ENCODE measurements at regions not wholly inside any gene's neighbourhood (a gene's known extent, or its start where the extent isn't known, plus 50 kb on each side); places are given as distances from the start of the nearest gene placed in this dataset.

DNA sequence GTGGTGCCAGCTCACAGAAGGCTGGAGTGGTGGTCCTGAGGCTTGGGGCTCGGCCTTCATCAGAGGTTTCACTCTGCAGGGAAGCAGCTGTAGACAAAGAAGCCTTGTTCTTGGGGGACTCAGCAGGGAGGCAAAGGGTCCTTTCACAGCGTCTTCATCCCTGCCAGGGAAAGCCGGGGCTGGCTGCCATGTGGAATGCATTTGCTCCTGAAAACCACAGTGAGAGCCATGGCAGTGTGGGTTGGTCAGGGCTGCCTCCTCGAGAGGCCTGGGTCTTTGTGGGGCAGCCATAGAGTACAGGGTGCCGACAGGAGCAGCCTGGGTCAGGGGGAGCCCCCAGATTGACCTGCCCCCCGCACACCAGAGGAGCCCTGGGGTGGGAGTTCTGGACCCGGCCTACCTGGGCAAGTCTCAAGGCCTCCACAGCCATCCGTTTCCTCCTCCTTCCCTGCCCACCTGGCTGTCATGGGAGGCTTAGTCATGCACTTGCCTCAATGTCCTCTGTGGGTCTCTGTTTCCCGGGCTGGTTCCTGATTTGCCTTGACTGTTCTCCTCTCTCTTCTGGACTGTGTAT, 144.0 kb downstream of the CDC5L start:
- DNase-seq: peak; percentile 48

DNA sequence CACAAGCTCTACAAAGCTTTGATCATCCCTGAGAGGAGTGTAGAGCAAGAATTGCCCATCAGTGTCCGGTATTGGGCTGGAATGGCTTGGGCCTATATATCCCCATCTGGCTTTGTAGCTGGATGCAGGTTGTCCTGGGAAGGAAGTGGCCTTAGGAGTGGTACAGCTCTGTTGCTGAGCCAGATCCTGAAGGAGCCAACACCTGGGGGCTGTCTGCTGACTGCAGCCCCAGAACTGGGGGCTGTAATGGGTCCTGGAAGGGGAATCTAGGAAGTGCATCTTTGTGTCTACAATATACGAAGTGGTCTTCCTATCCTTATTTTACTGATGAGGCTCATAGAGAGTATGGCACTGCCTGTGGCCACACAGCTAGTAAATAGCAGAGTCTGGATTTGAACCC, 145.9 kb downstream of the CDC5L start:
- no peak for DNase-seq

DNA sequence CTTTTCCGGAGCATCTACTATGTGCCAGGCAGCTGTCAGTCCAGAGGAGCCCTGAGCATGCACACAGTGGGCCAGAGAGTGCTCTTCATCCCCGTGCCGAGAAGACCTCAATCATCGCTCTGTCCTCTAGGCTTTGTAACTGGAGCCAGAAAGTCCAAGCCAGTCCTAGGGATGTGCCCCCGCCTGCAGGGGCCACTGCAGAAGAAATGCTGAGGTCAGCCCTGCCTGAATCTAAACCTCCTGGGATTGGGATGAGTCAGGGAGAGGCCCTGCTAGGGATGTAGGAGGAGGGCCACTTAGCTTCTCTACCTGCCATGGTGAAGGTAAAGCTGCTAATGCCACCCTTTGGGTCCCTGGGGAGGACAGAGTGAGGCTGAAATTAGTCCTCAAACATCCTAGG, 146.8 kb downstream of the CDC5L start:
- DNase-seq: no peak

DNA sequence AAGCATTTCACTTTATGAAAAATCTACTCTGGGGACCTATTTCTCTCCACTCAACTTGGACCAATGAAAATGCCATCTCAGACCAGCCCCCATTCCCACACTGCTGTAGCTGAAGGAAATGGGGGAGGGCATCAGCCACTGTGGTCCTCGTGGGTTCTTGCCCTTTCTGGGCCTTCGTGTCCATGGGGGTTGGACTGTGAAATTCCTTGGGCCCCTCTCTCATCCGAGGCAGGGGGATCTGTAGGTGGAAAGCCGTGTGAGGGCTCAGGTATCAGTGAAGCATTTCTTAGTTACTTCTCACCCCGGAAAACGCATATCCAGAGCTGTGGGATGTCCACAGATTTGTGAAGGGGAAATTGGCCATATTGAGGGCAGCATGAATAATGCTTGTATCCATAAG, 147.9 kb downstream of the CDC5L start:
- no peak for DNase-seq

DNA sequence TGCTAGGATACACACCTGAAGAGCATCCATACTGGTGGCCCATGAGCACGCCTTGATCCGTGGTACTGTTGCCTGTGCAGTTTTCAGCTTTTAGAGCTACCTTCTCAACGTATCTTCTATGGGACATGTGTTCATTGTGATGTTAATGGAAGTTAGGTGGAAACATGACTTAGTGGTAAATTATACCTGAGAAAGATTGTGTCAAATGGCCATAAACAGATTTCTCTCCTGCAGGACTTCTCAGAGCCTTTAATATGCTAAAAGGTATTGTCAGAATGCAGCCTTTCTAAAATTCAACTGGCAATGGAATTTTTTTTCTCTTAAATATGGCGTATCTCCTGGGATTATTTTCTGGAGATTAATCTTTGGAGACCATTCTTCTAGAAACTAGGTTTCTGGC, 148.5 kb downstream of the CDC5L start:
- DNase-seq: no peak

DNA sequence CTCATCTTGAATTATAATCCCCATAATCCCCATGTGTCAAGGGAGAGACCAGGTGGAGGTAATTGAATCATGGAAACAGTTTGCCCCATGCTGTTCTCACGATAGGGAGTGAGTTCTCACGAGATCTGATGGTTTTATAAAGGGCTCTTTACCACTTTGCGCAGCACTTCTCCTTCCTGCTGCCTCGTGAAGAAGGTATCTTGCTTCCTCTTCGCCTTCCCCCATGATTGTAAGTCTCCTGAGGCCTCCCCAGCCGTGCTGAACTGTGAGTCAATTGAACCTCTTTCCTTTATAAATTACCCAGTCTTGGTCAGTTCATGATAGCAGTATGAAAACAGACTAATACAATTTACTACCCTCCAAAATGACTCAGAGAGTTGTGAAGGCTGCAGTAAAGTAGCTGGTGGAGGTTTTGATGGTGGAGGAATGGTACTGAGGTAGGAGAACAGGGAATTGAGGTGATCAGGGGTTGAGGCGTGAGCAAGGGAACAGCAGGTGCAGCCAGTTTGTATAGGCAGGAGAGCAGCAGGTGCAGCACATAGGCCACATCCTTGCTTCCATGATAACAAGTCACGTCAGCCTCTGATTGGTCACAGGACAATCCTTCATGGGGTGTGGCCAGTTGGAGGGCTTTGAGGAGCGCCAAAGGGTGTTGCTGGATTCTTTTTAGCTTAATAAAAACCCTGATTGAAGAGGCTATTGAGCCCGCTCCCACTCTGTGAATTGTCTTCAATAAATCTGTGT, 150.0 kb downstream of the CDC5L start:
- no peak for DNase-seq

DNA sequence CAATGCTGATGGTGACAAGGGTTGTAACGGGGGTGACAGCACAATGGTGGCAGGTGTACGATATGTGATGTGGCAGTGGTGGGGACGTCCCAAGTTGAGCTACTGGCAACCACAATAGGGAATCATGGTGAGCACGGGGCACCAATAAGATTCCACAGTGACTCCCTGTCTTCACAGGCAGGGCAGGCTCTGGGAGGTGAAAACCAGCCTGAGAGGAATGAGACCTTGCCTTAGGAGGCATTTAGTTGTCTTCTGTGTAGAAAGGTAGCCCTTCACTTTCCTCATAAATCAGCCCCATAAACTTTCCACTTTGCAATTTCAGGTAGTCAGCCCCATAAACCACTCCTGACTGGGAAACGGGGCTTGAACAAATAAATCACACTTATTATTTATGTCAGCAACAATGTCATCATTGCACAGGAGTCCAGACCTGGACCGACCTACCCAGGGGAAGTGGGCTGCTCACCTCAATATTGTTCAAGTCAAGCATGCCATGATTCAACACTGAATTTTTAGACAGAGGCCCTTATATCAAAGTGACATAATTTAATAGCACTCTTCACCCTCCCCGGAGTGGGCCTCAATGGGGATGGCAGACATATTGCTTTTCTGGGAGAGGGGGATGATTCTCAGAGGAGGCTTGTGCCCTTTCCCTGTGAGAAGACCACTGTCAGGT, 150.8 kb downstream of the CDC5L start:
- no peak for DNase-seq

DNA sequence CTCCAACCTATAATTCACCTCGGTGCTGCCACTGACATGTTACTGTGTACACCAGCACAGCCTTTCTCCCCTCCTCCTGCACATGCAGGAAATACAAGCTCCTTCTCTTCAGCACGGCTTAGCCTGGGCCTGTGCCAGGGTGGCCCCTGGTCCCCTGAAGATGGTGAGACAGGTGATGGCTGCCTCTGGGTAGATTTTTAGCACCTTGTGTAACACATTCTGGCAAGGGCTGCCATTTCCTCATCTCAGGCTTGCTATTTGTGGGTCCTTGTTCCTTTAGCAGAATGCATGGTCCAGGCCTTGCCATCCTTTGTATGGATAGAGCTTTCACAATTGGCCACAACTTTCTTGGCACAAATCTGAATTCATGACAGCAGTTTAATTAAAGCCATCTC, 151.3 kb downstream of the CDC5L start:
- no peak for DNase-seq

DNA sequence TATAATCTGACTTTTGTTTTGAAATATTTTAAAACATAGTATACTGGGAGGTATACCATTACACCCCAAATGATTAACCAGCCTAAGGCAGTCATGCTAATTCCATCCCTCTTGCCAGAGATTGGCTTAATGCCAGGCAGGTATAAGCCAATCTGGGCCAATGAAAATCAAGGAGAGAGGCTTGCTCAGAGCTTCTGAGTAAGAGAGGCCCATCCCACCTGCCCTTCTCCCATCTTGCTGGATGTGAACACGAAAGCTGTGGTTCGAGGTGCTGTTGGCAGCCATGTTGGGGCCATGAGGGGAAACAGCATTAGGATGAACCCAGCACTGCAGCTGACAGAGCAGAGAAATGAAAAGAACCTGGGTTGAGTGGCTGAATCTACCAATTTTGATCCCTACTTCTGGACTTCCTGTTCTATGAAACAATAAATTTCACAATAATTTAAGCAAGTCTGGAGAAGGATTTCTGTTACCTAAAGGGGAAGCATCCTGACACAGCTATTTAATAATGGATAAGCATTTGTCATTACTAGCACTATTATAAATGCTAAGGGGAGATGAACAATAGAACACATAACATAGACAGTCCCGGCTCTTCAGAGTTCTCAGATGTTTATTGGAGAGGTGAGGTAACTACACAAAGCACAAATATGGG, 152.3 kb downstream of the CDC5L start:
- DNase-seq: no peak

DNA sequence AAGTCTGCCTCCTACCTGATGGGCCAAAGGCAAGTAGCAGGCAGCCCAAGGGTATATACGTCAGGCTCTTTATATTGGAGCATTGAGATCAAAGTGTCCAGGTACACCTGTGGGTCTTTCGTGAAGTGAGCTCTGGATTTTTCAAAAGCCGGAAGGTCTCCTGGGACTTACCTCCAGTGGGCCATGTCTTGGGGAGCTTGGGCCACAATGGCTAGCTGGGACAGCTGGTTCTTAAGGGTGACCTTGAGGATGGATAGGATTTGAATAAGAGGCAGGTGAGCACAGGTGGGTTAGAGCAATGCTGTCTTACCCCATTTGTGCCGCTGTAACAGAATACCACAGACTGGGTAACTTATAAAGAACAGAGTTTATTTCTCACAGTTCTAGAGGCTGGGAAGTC, 153.4 kb downstream of the CDC5L start:
- no peak for DNase-seq

DNA sequence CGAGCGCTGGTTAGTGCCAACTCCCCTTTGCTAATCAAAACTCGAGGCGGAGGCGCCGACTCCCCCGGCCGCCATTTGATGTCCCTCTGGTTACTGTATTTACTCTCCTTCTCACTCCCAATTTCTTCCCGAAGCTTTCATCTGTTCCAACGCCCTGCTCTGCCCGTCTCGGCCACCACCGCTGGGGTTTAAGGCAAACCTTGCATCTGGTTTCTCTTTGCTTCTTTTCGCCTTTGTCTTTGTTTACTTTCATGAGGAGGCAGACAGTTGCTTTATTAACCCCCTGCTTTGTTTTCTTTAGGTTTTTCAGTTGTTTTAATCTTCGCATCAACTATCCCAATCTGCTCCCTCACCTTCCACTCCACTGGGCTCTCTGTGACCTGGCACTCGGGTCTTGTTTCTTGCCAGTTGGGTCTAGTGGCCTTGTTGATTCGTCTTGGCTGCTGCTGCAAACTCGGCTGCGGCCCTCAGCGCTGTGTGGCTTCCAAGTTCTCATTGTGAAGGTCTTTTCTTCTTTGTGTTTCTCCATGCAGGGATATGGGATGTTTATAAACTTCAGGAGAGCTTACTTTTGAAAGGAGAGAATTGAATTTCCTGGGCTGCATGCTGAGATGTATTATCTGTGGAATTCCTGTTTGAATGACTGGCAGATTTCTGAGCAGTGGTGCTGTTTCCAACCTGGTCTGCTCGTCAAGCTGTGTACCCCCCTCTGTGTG, 155.1 kb downstream of the CDC5L start:
- no peak for DNase-seq

DNA sequence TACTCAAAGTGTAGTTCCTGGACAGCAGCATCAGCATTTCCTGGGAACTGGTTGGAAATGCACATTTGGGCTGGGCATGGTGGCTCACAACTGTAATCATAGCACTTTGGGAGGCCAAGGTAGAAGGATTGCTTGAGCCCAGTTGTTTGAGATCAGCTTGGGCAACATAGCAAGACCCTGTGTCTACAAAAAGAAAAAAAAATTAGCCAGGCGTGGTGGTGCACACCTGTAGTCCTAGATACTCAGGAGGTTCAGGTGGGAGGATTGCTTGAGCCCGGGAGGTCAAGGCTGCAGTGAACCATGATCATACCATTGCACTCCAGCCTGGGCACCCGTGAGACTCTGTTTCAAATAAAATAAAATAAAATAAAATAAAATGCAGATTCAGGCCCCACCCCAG, 156.2 kb downstream of the CDC5L start:
- no peak for DNase-seq

DNA sequence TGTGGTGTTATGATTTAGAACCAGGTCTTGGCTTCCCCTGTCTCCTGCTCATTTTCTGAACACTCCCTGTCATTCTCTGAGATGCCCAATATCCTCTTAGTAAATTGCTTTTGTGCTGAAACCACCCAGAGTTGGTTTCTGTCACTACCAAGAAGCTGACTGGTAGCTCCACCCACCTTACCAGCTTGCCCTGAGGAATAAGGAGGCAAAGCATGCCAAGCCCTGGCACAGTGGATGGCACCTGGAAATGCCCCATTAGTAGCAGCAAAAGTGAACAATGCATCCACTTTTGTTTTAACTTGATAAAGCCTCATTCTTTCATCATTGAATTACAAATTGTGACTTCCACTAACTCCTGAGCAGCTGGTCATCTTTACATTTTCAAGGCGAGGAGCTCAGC, 157.7 kb downstream of the CDC5L start:
- DNase-seq: no peak

DNA sequence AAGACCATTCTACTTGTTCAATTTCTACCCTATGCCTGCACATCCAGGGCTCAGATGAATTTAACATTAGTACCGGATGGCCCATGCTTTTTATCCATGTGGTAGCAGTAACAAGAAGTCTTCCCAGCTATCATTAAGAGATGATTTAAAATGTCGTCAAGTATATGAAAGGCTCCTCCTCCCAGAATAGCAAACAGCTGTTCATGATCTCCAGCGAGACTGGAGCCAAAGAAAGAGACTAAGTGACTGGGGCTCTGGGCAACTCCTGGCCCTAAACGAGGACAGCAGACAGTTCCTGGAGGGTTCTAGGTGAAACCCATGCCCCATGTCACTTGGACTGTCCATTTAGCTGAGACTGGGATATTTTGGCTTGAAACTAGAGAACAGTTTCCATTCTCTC, 160.8 kb downstream of the CDC5L start:
- DNase-seq: no peak

DNA sequence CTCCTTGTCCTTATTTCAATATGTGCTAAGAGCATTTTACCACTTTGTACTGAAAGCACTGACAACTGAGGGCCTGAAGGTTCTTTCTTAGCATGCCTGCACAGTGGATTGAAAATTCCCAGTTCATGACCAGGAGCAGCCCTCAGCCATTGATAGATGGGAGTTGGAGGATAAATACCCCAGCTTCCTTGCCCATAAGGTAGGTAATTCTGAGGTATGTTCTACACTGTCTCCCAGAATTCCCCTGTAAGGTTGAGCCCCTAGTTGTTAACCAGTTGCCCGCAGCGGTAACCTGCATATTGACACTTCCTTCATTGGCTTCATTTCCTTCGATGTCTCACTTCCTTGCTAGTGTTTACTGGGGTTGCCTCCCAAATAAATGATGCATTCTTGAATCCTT, 162.0 kb downstream of the CDC5L start:
- DNase-seq: no peak

DNA sequence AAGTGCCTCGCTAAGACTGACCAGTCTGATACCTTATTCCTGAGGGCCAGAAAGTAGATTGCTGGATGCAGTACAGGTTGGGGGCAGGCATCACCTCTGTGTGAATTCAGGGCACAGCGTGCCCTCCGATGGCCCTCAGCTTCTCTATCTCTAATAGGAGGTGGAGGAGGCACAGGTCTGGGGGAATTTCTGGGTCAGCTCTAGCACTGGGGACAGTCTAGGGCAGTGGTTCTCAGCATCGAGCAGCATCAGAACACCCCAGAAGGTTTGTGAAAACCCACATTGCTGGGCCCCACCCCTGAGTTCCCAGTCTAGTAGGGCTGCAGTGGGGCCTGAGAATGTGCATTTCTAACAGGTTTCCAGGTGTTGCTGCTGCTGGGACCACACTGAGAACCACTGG, 166.7 kb downstream of the CDC5L start:
- DNase-seq: no peak

DNA sequence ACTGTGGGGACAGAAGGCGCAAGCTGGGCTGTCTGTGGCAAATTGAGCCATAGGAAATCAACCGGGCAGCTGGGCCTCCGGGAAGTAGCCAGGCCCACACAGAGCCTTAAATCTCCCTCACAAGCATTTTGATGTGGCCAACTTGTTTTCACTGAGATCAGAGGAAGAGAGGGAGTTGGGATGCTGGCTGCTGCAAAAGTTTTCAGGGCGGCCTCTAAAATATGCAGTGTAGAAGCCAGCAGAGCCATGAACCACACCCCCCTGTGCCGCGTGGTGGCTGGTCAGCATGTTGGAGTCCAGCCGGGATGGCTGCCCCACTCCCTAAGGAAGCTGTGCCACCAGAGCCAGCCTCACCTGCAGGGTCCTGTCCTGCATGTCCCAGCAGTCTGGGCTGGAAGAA, 167.4 kb downstream of the CDC5L start:
- peak; percentile 37 for DNase-seq

DNA sequence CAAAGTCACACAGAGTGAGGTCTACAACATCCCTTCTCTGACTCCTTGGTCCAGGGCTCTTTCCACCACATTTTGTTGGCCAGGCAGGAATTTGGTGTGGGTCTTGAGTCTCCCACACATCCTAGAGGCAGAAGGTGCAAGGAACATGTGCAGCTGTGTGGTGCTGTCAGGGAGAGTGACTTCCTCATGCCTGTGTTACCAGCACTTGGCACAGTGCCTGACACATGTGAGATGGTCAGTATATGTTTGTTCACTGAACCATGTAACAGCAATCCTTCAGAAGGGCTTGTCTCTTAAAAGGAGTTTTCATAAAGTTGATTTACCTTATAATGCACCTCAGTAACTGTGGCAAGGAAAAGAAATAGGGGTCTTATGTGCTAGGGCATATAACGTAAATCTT, 168.5 kb downstream of the CDC5L start:
- no peak for DNase-seq

DNA sequence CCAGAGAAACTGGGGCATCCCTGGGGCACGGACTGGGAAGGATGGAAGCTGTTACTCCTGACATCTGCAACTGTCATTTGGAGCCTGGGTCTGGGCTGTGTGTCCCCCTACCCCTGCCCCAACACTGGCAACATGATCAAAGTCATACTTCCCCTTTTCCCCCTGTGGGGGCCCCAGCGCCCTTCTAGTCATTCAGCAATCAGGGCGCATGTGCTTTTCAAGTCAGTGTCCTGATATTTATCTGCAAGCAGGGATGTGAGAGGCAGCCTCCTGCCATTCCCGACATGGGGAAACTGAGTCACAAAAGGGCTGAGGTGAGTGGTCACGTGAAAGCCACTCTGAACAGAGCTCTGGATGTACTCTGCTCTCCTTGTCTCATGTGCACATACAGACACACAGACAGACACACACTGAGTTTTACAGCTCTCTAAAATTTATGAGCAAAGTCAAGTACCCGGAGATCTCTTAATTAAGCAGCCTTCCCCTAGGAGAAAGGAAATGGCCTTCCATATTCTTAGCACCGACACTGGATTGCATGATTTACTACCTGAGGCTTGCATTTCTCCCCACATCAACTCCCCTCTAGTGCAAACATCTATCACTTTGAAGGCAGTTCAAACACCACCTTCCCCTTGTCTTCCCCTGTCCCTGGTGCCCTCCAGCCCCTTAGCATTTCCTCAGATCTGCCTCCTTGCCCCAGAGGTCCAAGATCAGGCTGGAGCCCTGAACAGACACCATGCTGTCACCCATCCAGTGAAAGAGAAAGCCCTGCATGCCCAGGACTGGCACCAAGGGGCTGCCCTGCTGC, 170.7 kb downstream of the CDC5L start:
- DNase-seq: no peak

DNA sequence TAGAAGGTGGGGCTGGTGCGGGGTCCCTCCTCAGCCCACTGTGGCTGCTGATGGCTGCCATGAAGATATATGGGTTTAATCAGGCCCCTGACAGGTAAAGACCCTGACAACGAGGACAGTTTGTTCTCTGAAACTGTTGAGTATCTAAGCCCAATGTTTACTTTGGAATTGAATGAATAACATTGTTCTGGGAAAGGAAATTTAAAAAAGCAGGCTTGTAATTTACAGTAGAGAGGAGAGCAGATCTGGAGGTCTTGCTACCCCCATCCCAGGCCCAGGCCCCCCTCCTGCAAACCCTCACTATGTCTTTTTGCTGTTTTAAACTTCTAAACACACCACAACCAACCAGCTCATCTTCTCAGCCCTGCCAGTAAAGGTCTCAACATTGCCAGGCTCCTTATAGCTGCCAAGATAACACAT, 171.3 kb downstream of the CDC5L start:
- DNase-seq: peak; percentile 37

DNA sequence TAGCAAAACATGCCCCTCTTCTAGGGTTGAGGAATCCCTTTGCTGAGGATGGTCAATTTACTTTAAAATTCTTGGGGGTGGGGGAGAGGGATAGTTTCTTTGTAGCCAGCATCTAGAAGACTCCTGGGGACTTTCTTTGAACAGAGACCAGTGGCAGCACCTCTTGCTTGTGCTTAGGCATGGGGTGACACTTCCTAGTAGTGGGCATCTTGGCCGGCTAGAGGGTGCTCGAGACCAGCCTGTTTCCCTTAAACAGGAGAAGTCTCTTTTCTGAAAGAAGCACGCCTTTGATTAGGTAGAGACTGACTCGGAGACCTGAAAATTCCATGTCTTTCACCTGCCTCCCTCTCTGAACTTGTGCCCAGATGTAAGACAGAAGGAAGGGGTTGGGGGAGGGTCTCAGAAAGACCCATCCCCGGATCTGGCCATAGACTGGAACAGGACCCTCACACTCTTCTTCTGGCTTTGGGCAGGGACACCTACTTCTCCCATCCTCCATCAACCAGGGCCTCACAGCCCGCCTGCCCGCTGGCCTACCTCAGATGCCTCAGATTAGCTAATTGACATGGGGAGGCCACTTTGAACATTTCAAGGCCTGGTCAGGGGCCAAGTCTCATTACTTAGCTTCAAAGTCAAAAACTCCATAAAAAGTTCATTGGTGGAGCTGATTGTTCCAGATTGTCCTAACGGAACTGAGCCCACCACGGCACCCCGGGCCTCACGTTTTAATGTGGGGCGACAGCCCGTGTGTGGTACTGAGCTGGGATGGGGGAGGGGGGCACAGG, 172.2 kb downstream of the CDC5L start:
- no peak for DNase-seq

Measured in tongue (tissue), 1 donor.